ENCODE measurements at regions not wholly inside any gene's neighbourhood (a gene's known extent, or its start where the extent isn't known, plus 50 kb on each side); places are given as distances from the start of the nearest gene placed in this dataset.
"Not testable (repeated sequence)": the region's sequence is repeated elsewhere in the genome, so short reads cannot be mapped to it uniquely, and the experiment has no call there.

GRCh38 chr18:75775121-75775520 is 347.6 kb upstream of the SMIM21 start:
- in situ Hi-C loops (cut with MboI; ENCODE audit: low sequenced_read_pairs) = no loop called here

- in situ Hi-C loops (cut with MboI; ENCODE audit: low sequenced_read_pairs) = no loop called here
These were observed 346.1 kb upstream of the SMIM21 start for GRCh38 chr18:75773618-75774017.

GRCh38 chr18:75762758-75763157 is 335.3 kb upstream of the SMIM21 start:
- in situ Hi-C loops (cut with MboI; ENCODE audit: low sequenced_read_pairs) = no loop called here

- in situ Hi-C loops (cut with MboI; ENCODE audit: low sequenced_read_pairs) = no loop called here
These were observed 332.7 kb upstream of the SMIM21 start for GRCh38 chr18:75760208-75760607.

GRCh38 chr18:75757951-75758350 is 330.4 kb upstream of the SMIM21 start:
- in situ Hi-C loops (cut with MboI; ENCODE audit: low sequenced_read_pairs) = no loop called here

GRCh38 chr18:75754433-75754832 is 326.9 kb upstream of the SMIM21 start:
- in situ Hi-C loops (cut with MboI; ENCODE audit: low sequenced_read_pairs) = no loop called here

GRCh38 chr18:75753753-75754152 is 326.2 kb upstream of the SMIM21 start:
- in situ Hi-C loops (cut with MboI; ENCODE audit: low sequenced_read_pairs) = no loop called here

GRCh38 chr18:75752740-75753263 is 325.3 kb upstream of the SMIM21 start:
- in situ Hi-C loops (cut with MboI; ENCODE audit: low sequenced_read_pairs) = no loop called here

GRCh38 chr18:75745147-75745546 is 317.6 kb upstream of the SMIM21 start:
- in situ Hi-C loops (cut with MboI; ENCODE audit: low sequenced_read_pairs) = no loop called here

- in situ Hi-C loops (cut with MboI; ENCODE audit: low sequenced_read_pairs) = no loop called here
These were observed 315.0 kb upstream of the SMIM21 start for GRCh38 chr18:75742516-75742915.

- in situ Hi-C loops (cut with MboI; ENCODE audit: low sequenced_read_pairs) = no loop called here
These were observed 312.2 kb upstream of the SMIM21 start for GRCh38 chr18:75739682-75740081.

- in situ Hi-C loops (cut with MboI; ENCODE audit: low sequenced_read_pairs) = no loop called here
These were observed 307.8 kb upstream of the SMIM21 start for GRCh38 chr18:75735291-75735690.

- in situ Hi-C loops (cut with MboI; ENCODE audit: low sequenced_read_pairs) = no loop called here
These were observed 302.7 kb upstream of the SMIM21 start for GRCh38 chr18:75730249-75730648.

GRCh38 chr18:75728621-75729020 is 301.1 kb upstream of the SMIM21 start:
- in situ Hi-C loops (cut with MboI; ENCODE audit: low sequenced_read_pairs) = no loop called here

GRCh38 chr18:75727456-75727855 is 300.0 kb upstream of the SMIM21 start:
- in situ Hi-C loops (cut with MboI; ENCODE audit: low sequenced_read_pairs) = no loop called here

- in situ Hi-C loops (cut with MboI; ENCODE audit: low sequenced_read_pairs) = no loop called here
These were observed 296.2 kb upstream of the SMIM21 start for GRCh38 chr18:75723521-75724340.

GRCh38 chr18:75714766-75715165 is 287.3 kb upstream of the SMIM21 start:
- in situ Hi-C loops (cut with MboI; ENCODE audit: low sequenced_read_pairs) = no loop called here

GRCh38 chr18:75712124-75712867 is 284.8 kb upstream of the SMIM21 start:
- in situ Hi-C loops (cut with MboI; ENCODE audit: low sequenced_read_pairs) = not testable (repeated sequence)

GRCh38 chr18:75700561-75700960 is 273.1 kb upstream of the SMIM21 start:
- in situ Hi-C loops (cut with MboI; ENCODE audit: low sequenced_read_pairs) = no loop called here

- in situ Hi-C loops (cut with MboI; ENCODE audit: low sequenced_read_pairs) = no loop called here
These were observed 271.4 kb upstream of the SMIM21 start for GRCh38 chr18:75698861-75699260.

- in situ Hi-C loops (cut with MboI; ENCODE audit: low sequenced_read_pairs) = no loop called here
These were observed 270.0 kb upstream of the SMIM21 start for GRCh38 chr18:75697493-75697892.

- in situ Hi-C loops (cut with MboI; ENCODE audit: low sequenced_read_pairs) = no loop called here
These were observed 268.9 kb upstream of the SMIM21 start for GRCh38 chr18:75696391-75696790.

All from HL-60/S4 (cell line).